ENCODE measurements at regions not wholly inside any gene's neighbourhood (a gene's known extent, or its start where the extent isn't known, plus 50 kb on each side); places are given as distances from the start of the nearest gene placed in this dataset.

GRCh38 chr2:62309081-62309464 is 113.2 kb downstream of the B3GNT2 start:
- H3K27me3 Mint-ChIP-seq, result no peaks in the 10 kb centered on the region
- no peaks in the 10 kb centered on the region for H3K36me3 Mint-ChIP-seq (ENCODE audit: low read depth)
- intact Hi-C loops (cut with DNase I, micrococcal nuclease), result loop anchor here in 1 of 2 experiments (5.0 to 10.0 kb wide), 2 partner anchors 103 to 1726 kb away; no protein-coding TSS in a partner anchor
- ATAC-seq (no peak), DNase-seq (no peak)
- H3K4me1 Mint-ChIP-seq, result peaks cover 62% of the 10 kb centered on the region
- H3K4me3 Mint-ChIP-seq, result no peak overlapping the region
- ChIA-PET POLR2A (no interaction called here), CTCF (interaction anchor here (0.7 to 1.3 kb wide), 3 partner anchors 8 to 73 kb away, joined by 3 to 4 read pairs (median 3); no protein-coding TSS in a partner anchor)
- H3K9me3 Mint-ChIP-seq (ENCODE audit: low read depth), result no peaks in the 10 kb centered on the region
- H3K27ac Mint-ChIP-seq, result peak overlapping the region; percentile 90

DNA sequence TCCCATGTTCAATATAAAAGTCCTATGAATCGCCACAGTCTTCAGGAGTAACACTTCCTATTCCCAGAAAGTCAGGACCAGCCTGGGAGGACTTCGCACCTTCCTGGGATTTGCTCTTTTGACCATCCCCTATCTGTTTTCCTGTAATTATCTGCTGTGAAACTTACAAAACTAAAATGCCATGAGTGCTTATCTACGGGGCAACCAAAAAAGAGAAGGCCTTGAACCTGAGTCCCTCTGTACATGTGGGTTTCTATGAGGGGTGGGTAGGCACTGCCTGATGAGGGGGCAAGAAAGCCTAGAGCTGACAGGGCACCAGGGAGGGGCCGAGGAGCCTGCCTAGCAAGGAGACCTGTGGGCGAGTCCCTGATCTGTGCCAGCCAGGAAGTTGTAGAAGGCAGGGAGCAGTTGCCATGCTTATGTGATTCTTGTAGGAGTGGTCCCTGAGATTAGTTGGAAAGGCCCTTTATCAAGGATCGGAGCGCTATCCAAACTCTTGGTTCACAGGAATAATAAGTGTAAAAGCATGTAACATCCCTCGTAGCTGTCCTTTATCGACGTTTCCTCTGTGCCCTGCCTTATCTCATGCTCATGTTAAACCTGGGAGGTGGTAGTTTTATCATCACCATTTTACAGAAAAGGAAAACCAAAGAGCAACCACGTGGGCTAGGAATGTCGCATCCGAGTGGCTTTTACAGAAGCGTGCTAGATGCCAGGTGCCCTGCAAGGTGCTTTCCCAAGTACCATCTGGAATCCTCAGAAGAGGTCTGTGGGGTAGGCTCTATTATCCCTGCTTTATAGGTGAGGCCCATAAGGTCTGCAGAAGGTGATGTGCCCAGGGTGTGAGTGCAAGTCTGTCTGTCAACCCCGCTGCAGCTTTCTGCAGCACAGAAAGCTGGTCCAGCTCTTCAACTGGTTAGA is 111.8 kb downstream of the B3GNT2 start:
- H3K4me3 Mint-ChIP-seq, result no peak overlapping the region
- no peaks in the 10 kb centered on the region for H3K36me3 Mint-ChIP-seq (ENCODE audit: low read depth)
- ChIA-PET POLR2A (no interaction called here), CTCF (interaction anchor here (0.7 kb wide), 1 partner anchor 765 kb away, joined by 3 read pairs; no protein-coding TSS in a partner anchor)
- intact Hi-C loops (cut with DNase I, micrococcal nuclease), result loop anchor here in 1 of 2 experiments (5.0 to 10.0 kb wide), 2 partner anchors 105 to 1727 kb away; no protein-coding TSS in a partner anchor
- H3K27me3 Mint-ChIP-seq, result no peaks in the 10 kb centered on the region
- peak overlapping the region; percentile 79 for H3K27ac Mint-ChIP-seq
- no peak for ATAC-seq
- H3K9me3 Mint-ChIP-seq (ENCODE audit: low read depth), result no peaks in the 10 kb centered on the region
- DNase-seq, result no peak
- H3K4me1 Mint-ChIP-seq, result peaks cover 68% of the 10 kb centered on the region

GRCh38 chr2:62306751-62307468 is 111.0 kb downstream of the B3GNT2 start:
- H3K27ac Mint-ChIP-seq, result peak overlapping the region; percentile 79
- H3K4me3 Mint-ChIP-seq, result no peak overlapping the region

GRCh38 chr2:62305421-62306176 is 109.7 kb downstream of the B3GNT2 start:
- intact Hi-C loops (cut with DNase I, micrococcal nuclease), result loop anchor here (1.0 to 10.0 kb wide), 6 partner anchors 105 to 1729 kb away; partner anchors contain the start of gene B3GNT2 (in 1 of the 2)
- CTCF ChIA-PET, result interaction anchor here (0.6 to 1.3 kb wide), 6 partner anchors 107 to 768 kb away, joined by 3 to 6 read pairs (median 4); no protein-coding TSS in a partner anchor
- POLR2A ChIA-PET, result interaction anchor here (1.7 kb wide), 1 partner anchor 105 kb away, joined by 9 read pairs; no protein-coding TSS in a partner anchor
- ATAC-seq (peak; percentile 71), DNase-seq (peak; percentile 88)
- Mint-ChIP-seq H3K36me3 (ENCODE audit: low read depth) (no peaks in the 10 kb centered on the region), H3K4me1 (peaks cover 72% of the 10 kb centered on the region), H3K9me3 (ENCODE audit: low read depth) (no peaks in the 10 kb centered on the region), H3K27ac (peak overlapping the region; percentile 91), H3K4me3 (peak overlapping the region; percentile 51), H3K27me3 (no peaks in the 10 kb centered on the region)

More at GRCh38 chr2:62306751-62307468, 111.0 kb downstream of the B3GNT2 start:
- intact Hi-C loops (cut with DNase I, micrococcal nuclease), result loop anchor here in 1 of 2 experiments (5.0 to 10.0 kb wide), 2 partner anchors 105 to 1728 kb away; no protein-coding TSS in a partner anchor
- DNase-seq (peak; percentile 69), ATAC-seq (peak; percentile 20)
- Mint-ChIP-seq H3K4me1 (peaks cover 72% of the 10 kb centered on the region), H3K36me3 (ENCODE audit: low read depth) (no peaks in the 10 kb centered on the region), H3K9me3 (ENCODE audit: low read depth) (no peaks in the 10 kb centered on the region), H3K27me3 (no peaks in the 10 kb centered on the region)
- CTCF ChIA-PET, result interaction anchor here (0.7 kb wide), 1 partner anchor 764 kb away, joined by 3 read pairs; no protein-coding TSS in a partner anchor
- POLR2A ChIA-PET, result no interaction called here

DNA sequence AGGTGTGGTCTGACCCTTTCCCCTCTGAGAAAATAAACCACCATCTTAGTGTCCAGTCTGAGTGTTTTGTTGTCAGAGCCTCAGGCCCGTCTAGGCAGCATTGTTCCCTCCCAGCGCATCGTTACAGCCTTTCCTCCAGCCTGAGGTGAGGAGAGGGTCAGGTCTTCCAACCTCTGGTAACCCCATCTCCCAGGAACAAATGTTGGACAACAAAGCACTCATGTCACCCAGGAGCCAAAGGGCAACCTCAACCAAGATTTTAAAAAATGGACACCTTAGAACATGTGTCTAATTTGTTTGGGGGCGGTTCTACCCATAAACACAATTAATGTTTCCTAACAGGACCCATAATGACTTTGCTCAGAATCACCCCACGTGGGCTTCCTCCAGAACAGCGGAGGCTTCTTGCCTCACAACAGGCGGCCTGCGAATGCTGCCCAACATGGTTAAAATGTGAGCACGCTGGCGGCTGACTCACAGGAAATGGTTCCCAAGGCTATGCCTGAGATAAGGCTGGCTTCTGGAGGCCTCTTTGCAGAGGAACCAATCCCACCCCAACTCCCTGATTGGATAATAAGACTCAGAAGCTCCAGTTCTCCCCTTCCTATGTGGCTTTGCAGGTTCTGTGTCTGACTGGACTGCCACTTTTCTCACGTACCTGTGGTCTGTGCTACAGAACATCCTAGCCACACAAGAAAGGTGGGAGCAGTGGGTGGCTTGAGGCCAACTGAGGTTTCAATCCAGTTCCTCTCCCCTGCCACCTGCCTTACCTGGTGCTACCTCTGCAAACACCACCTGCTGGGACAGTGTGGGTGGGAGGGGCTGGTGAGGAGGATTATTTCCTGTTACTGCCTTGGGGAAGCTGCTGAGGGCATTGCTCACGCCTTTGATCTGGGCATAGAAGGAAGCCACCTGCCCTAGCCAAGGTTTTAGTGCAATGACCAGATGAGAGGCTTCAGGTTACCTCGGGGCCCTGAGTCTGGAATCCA is 108.8 kb downstream of the B3GNT2 start:
- Mint-ChIP-seq H3K36me3 (ENCODE audit: low read depth) (no peaks in the 10 kb centered on the region), H3K4me3 (peak overlapping the region; percentile 14), H3K4me1 (peaks cover 65% of the 10 kb centered on the region), H3K27me3 (no peaks in the 10 kb centered on the region), H3K9me3 (ENCODE audit: low read depth) (no peaks in the 10 kb centered on the region), H3K27ac (peak overlapping the region; percentile 91)
- intact Hi-C loops (cut with DNase I, micrococcal nuclease), result loop anchor here (1.0 to 10.0 kb wide), 6 partner anchors 104 to 1730 kb away; partner anchors contain the start of gene B3GNT2 (in 1 of the 2)
- ChIA-PET CTCF (interaction anchor here (0.6 to 1.3 kb wide), 4 partner anchors 108 to 767 kb away, joined by 3 to 6 read pairs (median 4); no protein-coding TSS in a partner anchor), POLR2A (interaction anchor here (0.6 to 1.7 kb wide), 2 partner anchors 8 to 105 kb away, joined by 3 to 9 read pairs; no protein-coding TSS in a partner anchor)
- ATAC-seq, result peak; percentile 32
- DNase-seq, result peak; percentile 78

DNA sequence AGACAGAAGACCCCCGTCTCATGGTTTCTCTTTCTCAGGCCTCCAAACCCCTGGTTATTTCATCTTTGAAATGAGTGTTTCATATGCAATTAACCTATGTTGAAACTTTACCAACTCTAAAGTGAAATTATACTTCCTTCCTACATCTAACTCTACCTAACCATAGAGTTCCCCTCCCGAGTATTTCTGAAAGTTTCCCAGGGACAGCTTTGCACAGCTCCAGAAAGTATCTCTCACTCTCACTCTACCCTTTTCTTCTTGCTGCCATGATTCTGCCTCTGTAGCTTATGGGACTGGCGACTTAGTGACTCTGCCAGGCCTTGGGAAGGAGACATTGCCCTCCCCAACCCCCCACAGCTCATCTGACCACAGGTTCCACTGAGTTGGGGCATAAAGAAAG is 107.9 kb downstream of the B3GNT2 start:
- no peaks in the 10 kb centered on the region for H3K36me3 Mint-ChIP-seq (ENCODE audit: low read depth)
- no peaks in the 10 kb centered on the region for H3K27me3 Mint-ChIP-seq
- peaks cover 56% of the 10 kb centered on the region for H3K4me1 Mint-ChIP-seq
- ChIA-PET POLR2A (no interaction called here), CTCF (interaction anchor here (2.3 kb wide), 1 partner anchor 9 kb away, joined by 7 read pairs; no protein-coding TSS in a partner anchor)
- intact Hi-C loops (cut with DNase I, micrococcal nuclease), result loop anchor here in 1 of 2 experiments (2.0 to 10.0 kb wide), 3 partner anchors 265 to 1731 kb away; no protein-coding TSS in a partner anchor
- ATAC-seq (no peak), DNase-seq (no peak)
- H3K4me3 Mint-ChIP-seq, result no peak overlapping the region
- H3K27ac Mint-ChIP-seq, result peak overlapping the region; percentile 91
- H3K9me3 Mint-ChIP-seq (ENCODE audit: low read depth), result no peaks in the 10 kb centered on the region

GRCh38 chr2:62302631-62303435 is 106.9 kb downstream of the B3GNT2 start:
- Mint-ChIP-seq H3K36me3 (ENCODE audit: low read depth) (no peaks in the 10 kb centered on the region), H3K9me3 (ENCODE audit: low read depth) (no peaks in the 10 kb centered on the region), H3K27ac (peak overlapping the region; percentile 58), H3K27me3 (no peaks in the 10 kb centered on the region), H3K4me3 (no peak overlapping the region), H3K4me1 (peaks cover 54% of the 10 kb centered on the region)
- intact Hi-C loops (cut with DNase I, micrococcal nuclease), result loop anchor here in 1 of 2 experiments (10.0 kb wide), 1 partner anchor 1732 kb away; no protein-coding TSS in a partner anchor
- DNase-seq, result no peak
- no peak for ATAC-seq
- ChIA-PET POLR2A (interaction anchor here (0.5 to 0.6 kb wide), 3 partner anchors 42 to 76 kb away, joined by 3 to 10 read pairs (median 4); no protein-coding TSS in a partner anchor), CTCF (interaction anchor here (1.7 to 2.3 kb wide), 2 partner anchors 9 to 14 kb away, joined by 7 read pairs; no protein-coding TSS in a partner anchor)

DNA sequence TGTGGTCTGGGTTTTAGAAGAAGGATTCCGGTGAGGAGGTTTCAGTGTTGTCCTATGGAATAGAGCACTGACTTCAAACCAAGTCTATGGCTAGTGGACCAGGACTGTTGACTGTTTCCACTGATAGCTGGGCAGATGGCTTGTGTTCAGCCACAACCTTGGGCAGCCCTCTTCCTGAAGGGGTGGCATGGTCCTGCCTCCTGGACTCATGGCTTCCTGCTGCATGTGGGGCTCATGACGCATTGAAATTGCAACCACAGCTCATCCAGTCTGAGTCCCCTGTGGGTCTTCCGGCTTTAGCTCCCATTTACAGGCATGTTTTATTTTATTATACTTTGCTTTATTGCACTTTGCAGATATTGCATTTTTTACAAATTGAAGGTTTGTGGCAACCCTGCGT is 105.0 kb downstream of the B3GNT2 start:
- Mint-ChIP-seq H3K4me3 (no peak overlapping the region), H3K27me3 (no peaks in the 10 kb centered on the region), H3K36me3 (ENCODE audit: low read depth) (no peaks in the 10 kb centered on the region), H3K9me3 (ENCODE audit: low read depth) (no peaks in the 10 kb centered on the region), H3K4me1 (peaks cover 36% of the 10 kb centered on the region), H3K27ac (no peak overlapping the region)
- ChIA-PET POLR2A (interaction anchor here (0.8 kb wide), 1 partner anchor 100 kb away, joined by 3 read pairs; no protein-coding TSS in a partner anchor), CTCF (interaction anchor here (1.4 to 1.7 kb wide), 3 partner anchors 9 to 112 kb away, joined by 4 read pairs; no protein-coding TSS in a partner anchor)
- no peak for ATAC-seq
- no peak for DNase-seq
- intact Hi-C loops (cut with DNase I, micrococcal nuclease), result loop anchor here in 1 of 2 experiments (10.0 kb wide), 1 partner anchor 1734 kb away; no protein-coding TSS in a partner anchor

DNA sequence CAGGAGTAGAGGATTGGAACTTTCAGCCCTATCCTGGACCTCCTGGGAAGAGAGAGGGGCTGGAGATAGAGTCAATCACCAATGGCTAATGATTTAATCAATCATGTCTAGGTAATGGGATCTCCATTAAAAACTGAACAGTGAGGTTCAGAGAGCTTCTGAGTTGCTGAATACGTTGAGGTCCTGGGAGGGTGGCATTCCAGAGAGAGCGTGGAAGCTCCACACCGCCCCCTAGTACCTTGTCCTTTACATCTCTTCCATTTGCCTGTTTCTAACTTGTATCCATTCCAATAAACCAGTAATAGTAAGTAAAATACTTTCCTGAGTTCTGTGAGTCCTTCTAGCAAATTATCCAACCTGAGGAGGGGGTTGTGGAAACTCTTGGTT is 101.7 kb downstream of the B3GNT2 start:
- no peaks in the 10 kb centered on the region for H3K9me3 Mint-ChIP-seq (ENCODE audit: low read depth)
- CTCF ChIA-PET, result no interaction called here

More for the DNA sequence above, 101.7 kb downstream of the B3GNT2 start:
- POLR2A ChIA-PET, result no interaction called here
- Mint-ChIP-seq H3K4me3 (no peak overlapping the region), H3K36me3 (ENCODE audit: low read depth) (no peaks in the 10 kb centered on the region), H3K27me3 (no peaks in the 10 kb centered on the region), H3K4me1 (peaks cover 2% of the 10 kb centered on the region), H3K27ac (no peak overlapping the region)
- ATAC-seq, result no peak
- no peak for DNase-seq
- intact Hi-C loops (cut with DNase I, micrococcal nuclease), result no loop called here
